ENCODE measurements at regions not wholly inside any gene's neighbourhood (a gene's known extent, or its start where the extent isn't known, plus 50 kb on each side); places are given as distances from the start of the nearest gene placed in this dataset.

GRCh38 chr5:9781890-9782289 lies 151.7 kb upstream of the TAS2R1 start:
- Histone ChIP-seq H3K36me3 (ENCODE audit: control insufficient read depth in 2 of 2, extremely low read depth in 1 of 2, insufficient read depth in 2 of 2, low read length in 2 of 2) (no peaks in the 10 kb centered on the region), H3K27ac (ENCODE audit: control insufficient read depth, insufficient read depth, low read length) (no peak overlapping the region), H3K4me1 (ENCODE audit: control insufficient read depth, extremely low read depth, insufficient read depth, low read length) (no peaks in the 10 kb centered on the region), H3K79me2 (ENCODE audit: control insufficient read depth, insufficient read depth, low read length) (no peaks in the 10 kb centered on the region), H3K9me3 (ENCODE audit: control insufficient read depth, low read depth, low read length) (no peaks in the 10 kb centered on the region), H3K4me3 (ENCODE audit: control insufficient read depth in 2 of 3, extremely low read depth in 1 of 3, insufficient read depth in 2 of 3, low read depth in 1 of 3, low read length in 3 of 3) (no peak overlapping the region), H3K27me3 (ENCODE audit: control insufficient read depth, extremely low read depth, insufficient read depth, low read length) (no peaks in the 10 kb centered on the region), H3K4me2 (ENCODE audit: control insufficient read depth, extremely low read depth, insufficient read depth, low read depth, low read length) (no peak overlapping the region), H2AFZ (ENCODE audit: control insufficient read depth, low read length) (no peak overlapping the region), H3K9me1 (ENCODE audit: control insufficient read depth, extremely low read depth, insufficient read depth, low read length) (no peaks in the 10 kb centered on the region), H4K20me1 (ENCODE audit: control insufficient read depth, extremely low read depth, insufficient read depth, low read length) (no peaks in the 10 kb centered on the region), H3K9ac (ENCODE audit: control insufficient read depth, extremely low read depth, insufficient read depth, low read length) (no peak overlapping the region)
- FAIRE-seq = no peak
- dilution Hi-C loops (cut with MboI; ENCODE audit: extremely low pct_ligation_motif_present, low sequenced_read_pairs) = no loop called here
- DNase-seq (ENCODE audit: low read depth, low spot score) = no peak
- no peak for TF ChIP-seq CTCF (optimal IDR thresholded peaks at IDR 0.05 in 1 of 3, IDR thresholded peaks at IDR 0.05 in 1 of 3, conservative IDR thresholded peaks at IDR 0.05 in 1 of 3; ENCODE audit: extremely low read depth in 1 of 3, insufficient read depth in 2 of 3, low read length in 3 of 3)
- TF ChIP-seq EZH2 (IDR thresholded peaks at IDR 0.05; ENCODE audit: low read length) = no peak

GRCh38 chr5:9781275-9781674 lies 151.1 kb upstream of the TAS2R1 start:
- H4K20me1 ChIP-seq (ENCODE audit: control insufficient read depth, extremely low read depth, insufficient read depth, low read length) = no peaks in the 10 kb centered on the region
- no peak overlapping the region for H3K27ac ChIP-seq (ENCODE audit: control insufficient read depth, insufficient read depth, low read length)
- no peak for DNase-seq (ENCODE audit: low read depth, low spot score)
- H3K36me3 ChIP-seq (ENCODE audit: control insufficient read depth in 2 of 2, extremely low read depth in 1 of 2, insufficient read depth in 2 of 2, low read length in 2 of 2) = no peaks in the 10 kb centered on the region
- H3K9ac ChIP-seq (ENCODE audit: control insufficient read depth, extremely low read depth, insufficient read depth, low read length) = no peak overlapping the region
- H3K79me2 ChIP-seq (ENCODE audit: control insufficient read depth, insufficient read depth, low read length) = no peaks in the 10 kb centered on the region
- no peak overlapping the region for H2AFZ ChIP-seq (ENCODE audit: control insufficient read depth, low read length)
- FAIRE-seq = no peak
- TF ChIP-seq CTCF (optimal IDR thresholded peaks at IDR 0.05 in 1 of 3, IDR thresholded peaks at IDR 0.05 in 1 of 3, conservative IDR thresholded peaks at IDR 0.05 in 1 of 3; ENCODE audit: extremely low read depth in 1 of 3, insufficient read depth in 2 of 3, low read length in 3 of 3) (no peak), EZH2 (IDR thresholded peaks at IDR 0.05; ENCODE audit: low read length) (no peak)
- no peaks in the 10 kb centered on the region for H3K27me3 ChIP-seq (ENCODE audit: control insufficient read depth, extremely low read depth, insufficient read depth, low read length)
- dilution Hi-C loops (cut with MboI; ENCODE audit: extremely low pct_ligation_motif_present, low sequenced_read_pairs) = no loop called here
- no peaks in the 10 kb centered on the region for H3K9me3 ChIP-seq (ENCODE audit: control insufficient read depth, low read depth, low read length)
- no peaks in the 10 kb centered on the region for H3K9me1 ChIP-seq (ENCODE audit: control insufficient read depth, extremely low read depth, insufficient read depth, low read length)
- no peak overlapping the region for H3K4me2 ChIP-seq (ENCODE audit: control insufficient read depth, extremely low read depth, insufficient read depth, low read depth, low read length)
- no peaks in the 10 kb centered on the region for H3K4me1 ChIP-seq (ENCODE audit: control insufficient read depth, extremely low read depth, insufficient read depth, low read length)
- no peak overlapping the region for H3K4me3 ChIP-seq (ENCODE audit: control insufficient read depth in 2 of 3, extremely low read depth in 1 of 3, insufficient read depth in 2 of 3, low read depth in 1 of 3, low read length in 3 of 3)
